Activated CD8-positive, alpha-beta memory T cell treated with anti-CD3 and anti-CD28 coated beads for 36 hours (primary cell): ENCODE measurements at regions not wholly inside any gene's neighbourhood (a gene's known extent, or its start where the extent isn't known, plus 50 kb on each side); places are given as distances from the start of the nearest gene placed in this dataset.

Experiments used
- CTCF ChIA-PET: fragments of 350-600 bp; sonication (Branson Sonifier 250); formaldehyde crosslinking; loops from one replicate; lab custom pipeline; 2021; ENCODE audit warnings: antibody characterized with exemption; lab: Charles Lee
- POLR2A ChIA-PET: fragments of 350-600 bp; sonication (Branson Sonifier 250); formaldehyde crosslinking; loops from one replicate; lab custom pipeline; 2021; ENCODE audit warnings: antibody characterized with exemption; lab: Charles Lee

- CTCF ChIA-PET: no interaction called here
These were observed 168.8 kb downstream of the NUP210 start for GRCh38 chr3:13251166-13251903.

DNA sequence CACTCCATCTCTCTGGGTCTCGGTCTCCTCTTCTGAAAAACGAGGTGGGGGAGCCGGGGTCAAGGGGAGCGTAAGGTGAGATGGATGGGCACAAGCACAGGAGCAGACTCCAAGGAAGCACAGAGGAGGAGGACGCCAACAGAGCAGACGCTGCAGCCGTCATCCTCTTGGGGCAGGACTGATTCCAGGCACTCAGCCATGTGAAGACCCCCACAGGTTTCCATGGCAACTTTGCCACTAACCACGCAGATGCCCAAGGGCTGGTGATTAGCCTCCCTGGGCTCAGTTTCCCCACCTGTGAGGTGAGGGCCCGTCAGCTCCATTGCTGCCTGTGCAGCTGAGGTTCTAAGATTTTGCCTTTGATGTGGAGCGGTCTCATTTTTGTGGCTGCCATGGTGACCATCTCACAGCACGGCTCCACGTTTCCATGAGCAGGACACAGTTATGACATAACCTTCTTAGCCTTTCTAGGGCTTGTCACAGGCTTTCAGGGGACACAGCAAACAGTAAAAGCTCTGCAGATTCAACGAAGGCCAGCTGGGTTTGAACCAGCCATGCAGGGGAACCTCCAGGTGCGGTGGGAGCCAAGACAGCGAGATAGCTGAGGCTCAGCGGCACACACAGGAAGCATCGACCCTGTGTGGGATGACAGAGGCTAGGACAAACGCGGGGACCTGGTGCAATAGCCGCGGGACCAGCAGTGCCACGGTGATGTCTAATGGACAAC, 170.3 kb downstream of the NUP210 start:
- POLR2A ChIA-PET: no interaction called here
- CTCF ChIA-PET: no interaction called here

More at GRCh38 chr3:13251166-13251903, 168.8 kb downstream of the NUP210 start:
- POLR2A ChIA-PET: no interaction called here

DNA sequence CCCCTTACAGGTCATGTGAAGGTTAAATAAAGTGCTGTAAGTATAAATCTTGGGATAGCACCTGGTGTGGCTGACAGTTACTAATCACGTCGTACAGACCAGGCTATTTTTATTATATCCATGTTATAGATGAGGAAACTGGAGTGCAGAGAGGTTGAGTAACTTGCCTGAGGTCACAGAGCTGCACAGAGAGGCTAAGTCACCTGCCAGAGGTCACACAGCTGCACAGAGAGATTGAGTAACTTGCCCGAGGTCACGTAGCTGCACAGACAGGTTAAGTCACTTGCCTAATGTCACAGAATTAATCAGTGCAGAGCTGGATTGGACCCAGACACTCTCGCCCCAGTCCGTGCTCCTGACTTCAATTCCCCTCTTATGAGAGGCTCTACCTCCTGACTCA, 171.5 kb downstream of the NUP210 start:
- CTCF ChIA-PET: no interaction called here
- POLR2A ChIA-PET: no interaction called here

- ChIA-PET CTCF (no interaction called here), POLR2A (no interaction called here)
These were observed 172.4 kb upstream of the IQSEC1 start for GRCh38 chr3:13245615-13245978.

DNA sequence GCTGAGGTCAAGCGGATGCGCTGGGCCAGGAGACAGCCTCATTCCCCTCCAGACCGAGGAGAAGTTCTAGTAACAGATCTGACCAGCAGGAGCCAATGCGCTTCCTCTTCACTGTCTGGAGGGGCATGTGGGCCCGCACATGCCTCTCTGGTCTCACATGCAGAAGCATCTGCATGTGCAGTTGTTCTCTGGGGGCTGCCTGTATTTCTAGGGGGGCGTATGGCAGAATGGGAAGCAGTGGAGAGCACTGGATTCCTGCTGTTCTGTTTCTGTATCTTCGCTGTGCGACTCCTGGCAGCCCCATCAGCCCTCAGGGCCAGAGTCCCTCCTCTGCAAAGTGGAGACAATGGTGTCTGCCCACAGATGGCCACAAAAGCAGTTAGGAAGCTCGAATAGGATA, 170.4 kb upstream of the IQSEC1 start:
- POLR2A ChIA-PET: no interaction called here
- CTCF ChIA-PET: no interaction called here

DNA sequence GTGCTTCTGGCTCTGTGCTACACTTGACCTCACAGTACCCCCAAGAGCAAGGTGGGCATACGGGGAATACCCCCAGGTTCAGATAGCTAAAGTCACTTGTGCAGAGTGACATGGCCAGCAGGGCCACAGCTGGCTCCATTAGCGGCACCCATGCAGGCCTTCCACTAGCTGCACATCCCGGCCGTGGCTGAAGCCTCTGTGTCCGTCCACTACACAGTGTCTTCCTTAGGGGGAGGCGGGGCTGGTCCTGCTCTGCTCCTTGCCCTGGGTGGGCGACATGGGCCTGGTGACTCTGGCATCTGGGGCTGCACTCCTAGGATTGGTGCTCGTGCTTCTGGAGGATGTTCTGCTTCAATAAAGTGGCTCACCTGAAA, 169.1 kb upstream of the IQSEC1 start:
- ChIA-PET POLR2A (no interaction called here), CTCF (no interaction called here)

- ChIA-PET CTCF (no interaction called here), POLR2A (interaction anchor here (0.6 kb wide), 1 partner anchor 183 kb away, joined by 3 read pairs; no protein-coding TSS in a partner anchor)
These were observed 168.6 kb upstream of the IQSEC1 start for GRCh38 chr3:13241621-13242363.

DNA sequence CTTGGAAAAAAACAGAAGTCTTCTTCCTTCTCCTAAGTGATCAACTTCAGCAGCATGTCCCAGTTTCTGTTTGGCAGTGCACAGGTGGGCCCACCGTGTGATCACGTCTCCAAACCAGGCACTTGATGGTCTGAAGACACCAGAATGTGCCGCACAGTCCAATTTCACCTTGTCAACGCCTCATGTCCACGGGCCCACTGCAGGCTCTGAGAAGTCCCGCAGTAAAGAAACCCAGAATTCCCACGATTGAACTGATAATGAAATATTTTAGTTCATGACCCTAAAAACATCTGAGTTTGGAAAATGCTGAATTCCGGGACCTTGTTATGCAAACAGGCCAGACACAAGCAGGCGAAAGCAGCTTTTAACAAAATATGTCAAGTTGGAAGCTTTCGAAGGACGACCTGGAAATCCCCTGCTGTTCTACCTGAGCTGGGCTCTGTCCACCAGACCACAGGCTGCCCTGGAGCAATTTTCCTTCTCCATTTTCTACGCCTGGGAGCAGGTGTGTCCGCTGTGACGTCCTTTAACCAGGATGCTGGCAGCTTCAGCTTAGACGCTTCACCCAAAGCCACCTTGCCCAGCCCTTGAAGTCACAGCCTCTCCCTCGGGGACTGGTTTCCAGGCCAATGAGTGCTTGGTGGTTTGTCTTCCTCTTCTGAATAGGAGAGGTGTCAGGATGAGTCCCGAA, 167.8 kb upstream of the IQSEC1 start:
- CTCF ChIA-PET: no interaction called here
- POLR2A ChIA-PET: interaction anchor here (0.6 kb wide), 1 partner anchor 183 kb away, joined by 3 read pairs; no protein-coding TSS in a partner anchor

- CTCF ChIA-PET: no interaction called here
These were observed 166.2 kb upstream of the IQSEC1 start for GRCh38 chr3:13239467-13239760.

DNA sequence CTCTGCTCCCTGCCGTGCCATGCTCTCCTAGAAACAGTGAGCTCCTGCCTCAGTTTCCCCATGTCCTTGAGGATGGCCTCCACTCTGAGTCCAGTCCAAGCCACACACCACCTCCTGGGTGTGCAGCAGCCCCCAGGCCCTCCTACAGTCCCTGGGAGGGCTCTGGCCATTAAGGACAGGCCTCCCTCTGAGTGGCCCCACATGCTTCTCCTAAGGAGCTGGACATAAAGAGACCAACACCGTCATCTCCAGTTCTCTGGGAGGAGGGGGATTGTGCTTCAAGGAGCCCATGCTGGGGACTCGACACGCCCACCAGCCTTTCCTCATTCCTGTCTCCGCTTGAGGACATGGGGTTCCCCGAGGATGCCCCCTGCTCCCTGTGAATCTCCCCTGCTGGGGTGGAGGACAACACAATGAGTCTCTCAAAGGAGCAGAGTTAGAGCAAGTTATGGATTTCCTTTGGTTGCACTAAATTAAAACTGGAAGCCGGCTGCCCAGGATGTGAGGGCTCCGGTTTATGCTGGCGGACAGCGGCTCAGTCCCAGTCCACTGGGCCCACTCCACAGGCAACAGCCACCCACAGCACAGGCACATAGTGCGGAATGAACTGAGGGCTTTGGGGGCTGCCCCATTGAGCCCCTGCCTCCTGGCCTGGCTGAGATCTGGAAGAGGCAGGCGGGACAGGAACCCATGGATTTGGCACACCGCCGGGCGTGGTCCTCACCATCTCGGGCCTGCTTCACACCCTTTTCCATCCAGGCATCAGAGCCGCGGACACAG, 165.6 kb upstream of the IQSEC1 start:
- POLR2A ChIA-PET: no interaction called here
- CTCF ChIA-PET: no interaction called here

More at GRCh38 chr3:13239467-13239760, 166.2 kb upstream of the IQSEC1 start:
- POLR2A ChIA-PET: no interaction called here

DNA sequence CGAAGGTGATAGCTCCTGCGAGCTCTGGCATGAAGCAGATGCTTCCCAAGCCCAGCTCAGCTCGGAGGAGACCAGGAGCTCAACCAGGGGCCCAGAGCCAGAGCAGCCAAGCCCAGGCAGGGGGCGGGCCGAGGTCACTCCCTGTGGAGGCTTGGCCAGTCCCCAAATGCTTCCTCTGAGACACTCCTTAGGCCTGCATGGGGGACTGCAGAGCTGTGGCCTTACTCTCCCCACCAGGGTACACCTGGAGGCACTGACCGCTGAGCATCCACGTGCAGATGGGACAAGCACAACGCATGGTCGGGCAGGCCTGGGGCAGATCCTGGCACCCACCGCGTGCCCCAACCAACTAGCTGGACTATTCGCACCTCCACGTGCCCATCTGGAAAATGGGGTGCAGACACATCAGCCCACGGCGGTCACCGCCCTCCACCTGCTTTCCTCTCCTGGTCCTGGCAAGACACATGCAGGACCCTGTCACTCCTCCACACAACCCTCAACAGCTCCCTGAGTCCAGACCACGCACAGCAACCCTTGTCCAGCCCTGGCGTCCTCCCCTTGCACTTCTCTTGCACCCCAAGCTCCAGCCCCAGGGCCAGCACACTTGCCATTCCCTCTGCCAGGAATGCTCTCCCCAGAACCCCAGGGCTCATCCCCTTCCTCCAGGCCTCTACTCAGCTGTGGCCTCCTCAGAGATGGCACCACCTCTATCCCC, 164.7 kb upstream of the IQSEC1 start:
- CTCF ChIA-PET: no interaction called here
- POLR2A ChIA-PET: no interaction called here

DNA sequence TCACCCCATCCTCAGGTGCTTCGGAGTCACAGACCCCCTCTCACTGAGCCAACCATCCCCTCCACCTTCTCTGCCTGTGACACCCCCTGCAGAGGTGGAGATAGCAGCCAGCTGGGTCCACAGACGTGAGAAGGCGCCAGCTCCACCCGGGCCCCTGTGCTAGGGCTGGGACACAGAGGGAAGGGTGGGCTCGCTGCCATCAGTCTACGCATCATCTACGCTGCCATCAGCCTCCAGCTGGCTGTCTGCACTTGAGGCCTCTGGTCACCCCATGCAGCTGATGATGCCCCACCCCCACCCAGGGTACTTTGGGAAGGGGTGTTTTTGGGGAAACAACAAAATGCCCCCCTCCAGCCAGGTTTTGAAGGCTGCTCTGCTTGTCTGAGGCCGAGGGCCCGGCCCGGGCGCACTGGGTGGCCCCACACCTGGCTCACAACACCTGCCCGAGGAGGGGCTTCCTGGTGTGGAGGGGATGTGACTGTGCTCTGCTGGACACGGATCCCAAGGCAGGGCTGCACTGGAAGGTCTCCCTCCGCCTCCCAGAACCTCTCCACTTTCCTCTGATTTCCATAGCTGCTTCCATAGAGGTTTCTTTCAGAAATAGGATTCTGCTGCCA, 163.4 kb upstream of the IQSEC1 start:
- POLR2A ChIA-PET: no interaction called here
- CTCF ChIA-PET: no interaction called here

DNA sequence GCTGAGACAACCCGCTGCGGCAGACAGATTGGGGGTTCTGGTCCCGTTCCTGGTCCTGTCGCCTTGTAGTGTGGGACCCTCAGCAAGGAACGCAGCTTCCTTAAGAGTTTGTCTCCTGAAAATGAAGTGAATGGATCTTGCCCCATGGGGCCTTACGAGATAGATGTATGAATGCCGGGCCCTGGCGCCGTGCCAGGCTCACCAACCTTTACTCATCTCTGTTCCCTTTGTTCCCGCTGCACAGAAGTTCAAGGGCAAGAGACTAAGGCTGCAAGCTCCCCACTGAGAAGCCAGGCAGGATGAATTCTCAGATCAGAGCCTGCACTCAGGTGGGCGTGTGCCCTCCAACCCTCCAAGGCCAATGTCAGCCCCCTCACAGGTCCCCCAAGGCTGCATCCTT, 162.7 kb upstream of the IQSEC1 start:
- CTCF ChIA-PET: no interaction called here
- POLR2A ChIA-PET: no interaction called here

GRCh38 chr3:13235079-13235478, 161.8 kb upstream of the IQSEC1 start:
- ChIA-PET POLR2A (no interaction called here), CTCF (no interaction called here)

- ChIA-PET POLR2A (no interaction called here), CTCF (no interaction called here)
These were observed 161.4 kb upstream of the IQSEC1 start for GRCh38 chr3:13234666-13235065.

- ChIA-PET CTCF (no interaction called here), POLR2A (no interaction called here)
These were observed 160.6 kb upstream of the IQSEC1 start for GRCh38 chr3:13233487-13234485.
